GM11168 (cell line): ENCODE measurements at regions not wholly inside any gene's neighbourhood (a gene's known extent, or its start where the extent isn't known, plus 50 kb on each side); places are given as distances from the start of the nearest gene placed in this dataset.

Experiments used
- in situ Hi-C: fragments of 300-500 bp; cut with MboI; formaldehyde crosslinking; loops from one replicate; pipeline ENCODE4 v1.12.0; 2022; ENCODE audit warnings: low sequenced_read_pairs; ENCODE audit not compliant: unreplicated experiment

DNA sequence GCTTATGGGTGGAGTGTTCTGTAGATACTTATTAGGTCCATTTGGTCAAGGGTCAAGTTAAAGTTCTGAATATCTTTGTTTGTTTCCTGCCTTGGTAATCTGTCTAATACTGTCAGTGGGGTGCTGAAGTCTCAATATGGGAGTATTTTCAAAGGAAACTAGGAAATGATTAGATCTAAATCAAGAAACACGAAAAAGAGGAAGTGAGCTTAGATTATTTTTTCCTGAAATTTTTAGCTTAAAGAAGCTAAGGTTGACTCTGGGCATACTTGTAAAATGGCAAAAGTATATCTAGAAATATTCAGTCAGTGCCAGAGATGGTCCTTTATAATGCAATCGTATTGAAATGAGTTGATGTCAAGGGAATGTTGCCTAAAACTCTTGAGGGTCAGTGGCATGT lies 313.5 kb downstream of the ICE1 start:
- in situ Hi-C loops = loop anchor here (25.0 kb wide), 1 partner anchor 599 kb away; the partner anchor contains the start of gene ADAMTS16

DNA sequence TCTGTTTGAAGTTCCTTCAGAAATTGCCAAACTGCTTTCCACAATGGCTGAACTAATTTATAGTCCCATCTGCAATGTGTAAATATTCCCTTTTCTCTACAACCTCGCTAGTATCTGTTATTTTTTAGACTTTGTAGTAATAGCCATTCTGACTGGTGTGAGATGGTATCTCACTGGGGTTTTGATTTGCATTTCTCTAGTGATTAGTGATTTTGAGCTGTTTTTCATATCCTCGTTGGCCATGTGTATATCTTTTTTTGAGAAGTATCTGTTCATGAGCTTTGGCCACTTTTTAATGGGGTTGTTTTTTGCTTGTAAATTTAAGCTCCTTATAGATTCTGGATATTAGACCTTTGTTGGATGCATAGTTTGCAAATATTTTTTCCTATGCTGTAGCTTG lies 310.6 kb downstream of the ICE1 start:
- in situ Hi-C loops = loop anchor here (25.0 kb wide), 1 partner anchor 596 kb away; the partner anchor contains the start of gene ADAMTS16

- in situ Hi-C loops = loop anchor here (25.0 kb wide), 1 partner anchor 589 kb away; the partner anchor contains the start of gene ADAMTS16
Observed at GRCh38 chr5:5726401-5726800, 303.9 kb downstream of the ICE1 start.

DNA sequence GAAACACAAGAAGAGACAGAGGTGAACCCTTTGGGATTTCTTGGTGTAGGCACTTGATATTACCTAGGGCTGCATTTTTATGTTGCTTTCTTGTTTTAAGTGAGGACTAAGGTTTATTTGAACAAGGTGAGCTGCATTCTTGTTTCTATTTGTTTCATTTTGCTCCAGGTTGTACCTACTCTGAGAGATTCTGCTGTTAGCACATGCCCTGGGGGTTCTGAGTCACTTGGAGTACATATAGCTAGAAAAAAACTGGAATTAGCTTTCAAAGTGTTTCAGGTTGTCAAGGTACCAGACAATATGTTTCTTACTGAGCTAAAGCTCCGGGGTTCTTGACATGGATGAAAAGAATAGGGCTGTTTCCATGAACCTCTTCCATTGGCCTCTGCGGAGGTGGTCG lies 299.4 kb downstream of the ICE1 start:
- in situ Hi-C loops = no loop called here

GRCh38 chr5:5719292-5719691 lies 296.8 kb downstream of the ICE1 start:
- in situ Hi-C loops = no loop called here

DNA sequence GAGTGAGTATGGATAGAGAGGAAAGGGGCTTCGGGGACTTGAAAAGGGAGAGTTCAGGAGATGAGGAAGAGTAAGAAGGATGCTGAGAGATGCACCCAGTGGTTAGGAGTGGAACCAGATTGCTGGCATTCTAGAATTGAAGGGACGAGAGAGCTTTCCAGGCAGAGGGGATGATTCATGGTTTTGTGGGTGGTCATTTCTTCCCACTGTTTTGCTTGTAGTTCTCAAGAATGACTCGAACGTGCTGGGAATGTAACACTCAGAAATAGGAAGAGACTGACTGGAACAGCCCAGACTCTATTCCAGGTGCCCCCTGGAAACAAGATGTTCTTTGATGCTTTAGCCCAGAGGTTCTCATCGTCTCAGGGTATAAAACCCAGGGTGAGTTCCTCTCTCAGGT lies 294.2 kb downstream of the ICE1 start:
- in situ Hi-C loops = no loop called here

- in situ Hi-C loops = no loop called here
Observed at GRCh38 chr5:5711592-5711991, 289.1 kb downstream of the ICE1 start.

DNA sequence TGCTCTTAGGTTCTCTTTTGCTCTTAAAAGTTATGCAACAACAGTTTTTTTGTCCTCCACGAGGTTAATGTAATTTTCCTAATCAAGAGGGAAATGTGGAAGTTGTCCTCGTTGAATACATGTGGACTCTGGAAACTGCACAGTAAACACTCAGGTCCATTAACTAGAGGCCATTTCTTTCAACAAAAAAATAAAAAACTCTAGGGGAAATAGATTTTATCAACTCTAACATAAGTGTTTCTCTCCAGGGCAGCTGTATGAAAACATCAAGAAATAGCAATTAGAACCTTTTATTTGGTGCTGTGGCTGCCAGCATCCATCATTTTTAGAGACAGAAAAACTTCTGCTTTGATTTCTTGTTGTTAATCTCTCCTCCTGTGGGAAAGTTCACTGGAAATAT lies 288.6 kb downstream of the ICE1 start:
- in situ Hi-C loops = no loop called here

DNA sequence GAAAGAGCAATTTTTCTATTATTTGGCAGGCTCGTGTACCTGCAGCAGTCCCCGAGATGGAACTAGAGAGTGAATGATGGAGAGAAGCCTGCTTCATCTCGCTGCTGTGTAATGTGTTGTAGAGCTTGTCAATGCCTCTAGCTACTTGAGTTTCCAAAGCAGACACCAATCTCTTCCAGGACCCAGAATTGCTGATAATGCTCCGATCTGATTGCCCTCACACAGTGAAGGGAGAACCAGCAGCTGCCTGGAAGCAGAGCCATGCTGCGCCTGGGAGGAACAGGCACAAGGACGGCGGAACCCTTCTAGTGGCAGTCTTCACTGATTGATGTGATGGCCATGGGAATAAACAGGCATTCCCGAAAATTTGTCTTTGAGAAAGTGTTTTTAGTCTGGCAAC lies 288.0 kb downstream of the ICE1 start:
- in situ Hi-C loops = no loop called here

DNA sequence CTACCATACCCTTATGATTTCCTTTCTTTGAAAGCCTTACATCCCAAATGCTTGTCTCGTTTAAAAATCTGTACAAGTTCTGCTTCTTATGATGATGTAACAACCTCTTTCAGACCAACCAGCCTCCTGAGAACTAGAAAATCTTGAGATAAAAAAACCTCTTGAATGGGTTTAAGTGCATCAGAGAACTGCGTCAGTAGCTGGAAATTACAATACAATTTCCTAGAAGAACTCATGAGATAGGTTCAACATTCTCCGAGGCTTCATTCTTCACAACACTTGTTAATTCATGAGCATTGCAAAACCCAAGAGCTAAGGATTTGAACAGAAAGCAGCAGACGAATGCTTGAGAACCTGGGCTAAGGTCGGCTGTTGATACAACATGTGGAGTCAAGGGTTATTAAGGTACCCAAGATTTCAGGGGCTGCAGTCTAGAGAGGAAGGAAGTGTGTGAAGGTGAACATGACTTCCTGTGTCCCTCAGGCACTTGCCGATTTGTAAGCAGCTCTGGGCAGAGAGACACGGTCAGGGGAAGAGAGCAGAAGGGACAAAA lies 286.0 kb downstream of the ICE1 start:
- in situ Hi-C loops = no loop called here

DNA sequence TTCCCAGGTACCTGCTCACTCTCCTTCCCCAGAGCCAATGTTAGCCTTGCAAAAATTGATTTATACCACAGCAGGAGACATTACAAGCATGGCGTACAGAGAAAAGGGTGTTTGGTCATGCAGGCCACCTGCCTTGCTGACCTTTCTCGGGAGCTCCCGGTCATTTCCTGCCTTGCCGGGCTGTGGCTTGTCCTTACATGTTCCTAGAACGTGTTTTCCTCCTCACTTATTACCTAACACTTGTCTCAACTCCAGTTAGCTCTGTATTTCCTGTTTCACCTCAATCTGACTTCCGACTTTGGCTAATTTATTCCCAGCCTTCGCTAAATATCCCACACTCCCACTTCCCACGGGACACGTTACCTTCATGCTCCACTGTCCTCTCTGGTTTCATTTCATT lies 282.5 kb downstream of the ICE1 start:
- in situ Hi-C loops = no loop called here

- in situ Hi-C loops = no loop called here
Observed at GRCh38 chr5:5704352-5704751, 281.9 kb downstream of the ICE1 start.

GRCh38 chr5:5702934-5703333 lies 280.5 kb downstream of the ICE1 start:
- in situ Hi-C loops = no loop called here

DNA sequence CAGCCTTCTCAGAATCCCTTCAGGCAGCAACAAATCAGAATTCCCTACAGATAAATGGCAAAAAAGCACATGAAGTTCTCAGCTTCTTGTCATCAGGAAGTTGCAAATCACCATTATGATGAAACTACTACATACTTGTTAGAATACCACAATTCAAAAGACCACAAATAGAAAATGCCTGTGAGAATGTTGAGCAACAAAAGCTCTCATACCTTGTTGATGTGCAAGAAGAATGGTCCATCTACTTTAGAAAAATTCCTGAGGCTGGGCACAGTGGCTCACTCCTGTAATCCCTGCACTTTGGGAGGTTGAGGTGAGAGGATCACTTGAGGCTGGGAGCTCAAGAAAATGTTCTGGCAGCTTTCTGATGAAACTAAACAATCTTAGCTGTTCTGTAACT lies 278.1 kb downstream of the ICE1 start:
- in situ Hi-C loops = no loop called here

DNA sequence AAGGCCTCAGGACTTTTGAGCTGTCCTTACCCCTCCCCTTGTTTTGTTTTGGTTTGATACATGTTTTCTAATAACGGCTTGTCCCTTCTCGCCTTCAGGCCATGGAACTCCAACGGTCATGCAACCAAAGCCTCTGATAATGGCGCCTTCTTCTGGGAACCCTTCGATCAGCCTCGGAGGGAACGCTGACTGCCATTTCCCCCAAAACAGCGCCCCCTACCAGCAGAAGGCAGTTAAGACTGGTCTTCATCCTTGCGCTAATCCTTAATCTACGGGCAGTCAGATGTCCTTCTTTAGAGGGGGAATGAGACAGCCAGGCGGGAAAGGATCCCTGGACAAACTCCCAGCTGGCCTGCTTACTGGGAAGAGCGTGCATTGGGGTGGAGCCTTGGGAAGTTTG lies 276.6 kb downstream of the ICE1 start:
- in situ Hi-C loops = no loop called here

GRCh38 chr5:5695266-5695665 lies 272.8 kb downstream of the ICE1 start:
- in situ Hi-C loops = no loop called here

DNA sequence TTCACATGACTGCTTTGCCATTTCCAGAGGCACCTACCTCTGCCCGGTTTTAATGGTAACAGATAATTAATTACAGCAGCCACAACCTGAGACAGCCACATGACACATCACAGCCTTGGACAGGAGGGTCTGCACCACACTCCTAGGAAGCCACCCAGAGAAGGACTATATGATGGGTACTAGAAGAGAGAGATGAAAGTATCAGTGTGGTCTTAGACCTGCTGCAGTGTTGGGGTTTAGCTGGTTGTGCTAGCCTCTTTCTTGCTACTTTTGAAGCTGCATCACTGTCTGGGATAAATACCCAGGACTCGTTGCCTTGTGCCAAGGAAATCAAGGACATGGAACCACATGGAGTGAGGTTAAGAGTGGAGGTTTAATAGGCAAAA lies 266.4 kb downstream of the ICE1 start:
- in situ Hi-C loops = no loop called here

DNA sequence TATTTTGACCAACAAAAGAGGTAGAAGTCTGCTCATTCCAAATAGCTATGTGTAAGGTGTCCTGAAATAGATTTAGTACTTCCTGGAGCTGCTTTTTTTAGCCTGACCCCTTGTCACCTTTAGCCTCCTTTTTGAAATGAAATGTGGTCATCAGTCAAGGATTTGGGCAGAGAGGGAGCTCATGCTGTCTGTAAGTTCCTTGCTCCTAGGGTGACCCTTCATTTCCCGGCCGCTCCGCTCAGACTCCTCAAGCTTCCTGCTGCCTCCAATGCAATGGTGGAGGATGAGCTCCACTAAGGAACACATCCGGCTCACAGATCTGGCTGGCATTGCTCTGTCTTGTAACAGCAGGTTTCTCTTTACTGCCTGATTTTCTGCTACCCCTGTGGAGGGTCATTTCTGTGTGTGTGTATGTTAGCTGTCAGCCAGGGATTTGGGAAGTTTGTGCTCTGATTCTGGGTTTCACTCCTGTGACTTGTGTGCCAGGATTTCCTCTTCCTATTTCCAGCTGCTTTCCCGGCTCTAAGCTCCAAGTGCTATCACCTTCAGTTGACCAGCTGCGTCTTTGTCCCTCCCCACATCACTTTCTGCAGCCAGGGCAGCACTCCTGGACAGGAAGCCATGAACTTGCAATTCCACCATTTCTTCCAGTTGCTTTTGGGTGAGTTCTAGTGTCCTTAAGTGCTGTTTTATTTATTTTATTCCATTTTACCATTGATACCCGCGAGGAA lies 265.9 kb downstream of the ICE1 start:
- in situ Hi-C loops = no loop called here

- in situ Hi-C loops = no loop called here
Observed at GRCh38 chr5:5687113-5687512, 264.6 kb downstream of the ICE1 start.

DNA sequence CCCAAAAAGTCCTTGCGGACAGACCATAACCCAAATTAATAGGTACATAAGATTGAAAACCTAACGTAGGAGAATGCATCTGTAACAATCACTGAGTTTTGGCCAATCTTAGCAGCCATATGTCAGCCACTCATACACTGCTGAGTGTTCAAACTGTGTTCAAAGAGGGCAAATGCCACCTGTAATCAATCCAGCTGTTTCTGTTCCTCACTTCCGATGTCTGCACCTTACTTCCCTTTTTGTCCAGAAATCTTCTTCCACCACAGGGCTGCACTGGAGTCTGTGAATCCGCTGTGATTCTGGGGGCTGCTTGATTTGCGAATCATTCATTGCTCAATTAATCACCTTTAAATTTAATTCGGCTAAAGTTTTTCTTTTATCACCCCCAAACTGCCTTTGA lies 263.9 kb downstream of the ICE1 start:
- in situ Hi-C loops = no loop called here

- in situ Hi-C loops = no loop called here
Observed at GRCh38 chr5:5685737-5686136, 263.3 kb downstream of the ICE1 start.

DNA sequence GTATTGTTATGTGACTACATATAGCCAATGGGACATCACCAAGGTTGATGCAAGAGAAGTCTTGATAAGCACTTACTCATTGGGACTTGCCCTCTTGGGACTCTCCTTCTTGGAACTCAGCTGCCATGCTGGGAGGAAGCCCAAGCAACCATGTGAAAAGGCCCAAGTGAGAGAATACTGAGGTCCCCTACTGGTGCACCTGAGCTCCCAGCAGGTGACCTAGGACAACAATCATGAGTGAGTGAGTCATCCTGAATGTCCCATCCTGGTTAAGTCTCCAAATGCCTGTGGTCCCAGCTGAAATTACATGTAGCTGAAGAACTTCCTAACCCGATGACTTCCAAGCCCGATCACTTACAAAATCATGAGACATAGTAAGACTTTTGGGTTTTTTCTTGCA lies 260.7 kb downstream of the ICE1 start:
- in situ Hi-C loops = no loop called here
